Transverse colon (tissue), 3 donors: ENCODE measurements at regions not wholly inside any gene's neighbourhood (a gene's known extent, or its start where the extent isn't known, plus 50 kb on each side); places are given as distances from the start of the nearest gene placed in this dataset.

ENCODE experiments used
- POLR2A ChIP-seq: fragments of 450-650 bp; IDR thresholded peaks from one replicate; pipeline ENCODE4 v1.6.1; 2016; ENCODE audit warnings: antibody characterized with exemption, mild to moderate bottlenecking, moderate library complexity
- TF ChIP-seq, protein P1 (sequence below), 5 experiments: fragments of 200-600 bp in 3 of 5; fragments of 450-650 bp in 2 of 5; sonication (generic) in 3 of 5; IDR thresholded peaks; 1 replicate in 2 of 5; 2 replicates in 3 of 5; pipeline ENCODE4 v1.5.1; 2016 to 2017; ENCODE audit warnings: antibody characterized with exemption in 5 of 5, inconsistent platforms in 3 of 5, mild to moderate bottlenecking in 2 of 5, moderate library complexity in 1 of 5

DNA sequence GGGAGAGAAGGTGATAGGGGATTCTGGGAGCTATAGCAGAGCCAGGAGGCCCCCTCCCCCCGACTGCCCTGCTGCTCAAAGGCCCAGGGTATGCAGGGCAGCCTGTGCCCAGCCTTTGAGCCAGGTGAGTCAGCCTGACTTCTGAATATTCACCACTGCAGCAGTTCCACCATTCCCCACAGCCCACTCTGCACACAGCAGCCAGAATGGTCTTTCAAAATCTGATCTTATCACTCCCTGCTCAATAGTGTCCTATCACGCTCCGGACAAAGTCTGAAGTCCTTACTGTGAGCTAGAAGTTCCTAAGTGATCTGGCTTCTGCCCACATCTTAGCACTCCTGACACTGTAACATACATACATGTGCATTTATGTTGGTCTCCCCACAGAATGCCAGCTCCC, 111.7 kb downstream of the BUD13 start:
- TF ChIP-seq, protein P1, sequence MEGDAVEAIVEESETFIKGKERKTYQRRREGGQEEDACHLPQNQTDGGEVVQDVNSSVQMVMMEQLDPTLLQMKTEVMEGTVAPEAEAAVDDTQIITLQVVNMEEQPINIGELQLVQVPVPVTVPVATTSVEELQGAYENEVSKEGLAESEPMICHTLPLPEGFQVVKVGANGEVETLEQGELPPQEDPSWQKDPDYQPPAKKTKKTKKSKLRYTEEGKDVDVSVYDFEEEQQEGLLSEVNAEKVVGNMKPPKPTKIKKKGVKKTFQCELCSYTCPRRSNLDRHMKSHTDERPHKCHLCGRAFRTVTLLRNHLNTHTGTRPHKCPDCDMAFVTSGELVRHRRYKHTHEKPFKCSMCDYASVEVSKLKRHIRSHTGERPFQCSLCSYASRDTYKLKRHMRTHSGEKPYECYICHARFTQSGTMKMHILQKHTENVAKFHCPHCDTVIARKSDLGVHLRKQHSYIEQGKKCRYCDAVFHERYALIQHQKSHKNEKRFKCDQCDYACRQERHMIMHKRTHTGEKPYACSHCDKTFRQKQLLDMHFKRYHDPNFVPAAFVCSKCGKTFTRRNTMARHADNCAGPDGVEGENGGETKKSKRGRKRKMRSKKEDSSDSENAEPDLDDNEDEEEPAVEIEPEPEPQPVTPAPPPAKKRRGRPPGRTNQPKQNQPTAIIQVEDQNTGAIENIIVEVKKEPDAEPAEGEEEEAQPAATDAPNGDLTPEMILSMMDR (IDR thresholded peaks at IDR 0.05) = no peak
- no peak for TF ChIP-seq POLR2A
